HG03439 (cell line): ENCODE measurements at regions not wholly inside any gene's neighbourhood (a gene's known extent, or its start where the extent isn't known, plus 50 kb on each side); places are given as distances from the start of the nearest gene placed in this dataset.

Experiments used
- ATAC-seq: cut with Tn5 transposase; IDR thresholded peaks from one replicate; pipeline ENCODE4 v1.9.1; 2021; ENCODE audit warnings: mild to moderate bottlenecking, moderate library complexity; ENCODE audit not compliant: unreplicated experiment

DNA sequence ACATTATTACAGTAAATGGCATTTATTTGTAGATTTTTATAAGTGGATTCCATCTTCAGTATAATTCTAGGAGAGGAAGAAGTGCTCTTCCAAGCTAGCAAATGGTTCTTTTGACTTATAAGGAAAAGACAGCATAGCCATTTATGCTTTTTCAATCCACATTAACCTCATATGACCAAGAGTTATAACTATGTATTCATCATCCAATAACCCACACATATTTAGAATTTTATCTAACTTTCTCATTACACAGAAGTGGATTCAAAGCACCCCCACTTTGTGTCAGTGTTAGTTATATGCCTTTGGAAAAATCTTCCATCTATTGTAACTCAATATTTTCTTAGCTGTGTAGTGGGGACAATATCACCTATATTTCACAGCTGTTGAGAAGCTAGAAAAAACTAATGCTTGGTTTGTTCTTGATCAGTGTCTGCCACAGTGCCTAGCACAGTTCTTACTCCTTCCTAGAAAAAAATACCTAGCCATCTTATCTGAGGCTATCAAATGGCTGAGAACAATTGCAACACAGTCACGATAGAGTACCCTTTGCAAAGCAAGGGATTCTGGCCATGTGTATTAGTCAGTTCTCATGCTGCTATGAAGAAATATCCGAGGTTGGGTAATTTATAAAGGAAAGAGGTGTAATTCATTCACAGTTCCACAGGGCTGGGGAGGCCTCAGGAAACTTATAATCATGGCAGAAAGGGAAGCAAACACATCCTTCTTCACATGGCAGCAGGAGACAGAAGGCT lies 986.3 kb downstream of the TFAP2A start:
- ATAC-seq: no peak

DNA sequence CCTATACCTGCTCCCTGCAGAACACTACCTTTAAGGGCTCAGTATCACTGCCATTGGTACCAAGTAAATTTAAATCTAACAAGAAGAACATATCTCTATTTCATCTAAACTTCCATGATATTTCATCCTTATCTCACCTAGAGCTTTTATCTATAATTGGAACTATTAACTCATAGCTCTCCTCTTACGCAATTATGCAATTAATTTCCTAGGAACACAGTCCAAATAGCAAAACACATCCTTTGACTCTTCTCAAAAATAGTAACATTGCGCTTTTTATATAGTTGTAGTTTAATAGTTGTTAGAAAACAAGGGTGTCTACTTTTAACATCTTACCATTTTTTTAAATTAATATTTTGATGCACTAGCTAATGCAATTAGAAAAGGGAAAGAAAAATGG lies 986.8 kb upstream of the SLC35B3 start:
- no peak for ATAC-seq

DNA sequence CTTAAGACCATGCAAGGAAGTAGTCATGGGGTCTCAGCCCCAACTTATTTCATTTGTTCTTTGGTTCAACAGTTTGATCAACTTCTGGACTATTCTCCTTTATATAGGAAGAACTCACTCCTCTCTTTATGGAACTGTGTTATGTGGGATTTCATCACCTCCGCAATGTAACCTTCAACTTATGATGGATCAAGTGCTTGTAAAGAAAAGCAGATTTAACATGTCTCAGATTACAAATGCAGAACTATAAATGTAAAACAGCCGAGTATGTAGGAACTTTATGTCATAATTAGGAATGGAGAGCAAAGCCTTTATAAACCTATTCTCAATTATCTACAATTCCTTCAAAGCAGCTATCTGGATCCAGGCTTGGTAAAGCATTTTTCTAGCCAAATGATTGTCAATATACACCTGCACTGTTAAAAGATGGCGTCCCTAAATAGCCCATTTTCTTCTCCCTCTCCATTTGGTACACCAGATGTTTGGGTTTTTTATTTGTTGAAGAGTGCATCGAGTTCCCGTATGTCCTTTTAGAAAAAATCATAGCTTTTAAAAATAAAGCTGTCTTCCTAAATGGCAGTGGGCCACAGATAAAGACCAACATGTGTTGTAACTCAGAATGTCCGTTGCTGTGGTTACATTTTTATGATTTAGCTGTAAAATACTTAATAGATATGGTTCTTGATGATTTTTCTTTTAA lies 985.1 kb upstream of the SLC35B3 start:
- no peak for ATAC-seq

DNA sequence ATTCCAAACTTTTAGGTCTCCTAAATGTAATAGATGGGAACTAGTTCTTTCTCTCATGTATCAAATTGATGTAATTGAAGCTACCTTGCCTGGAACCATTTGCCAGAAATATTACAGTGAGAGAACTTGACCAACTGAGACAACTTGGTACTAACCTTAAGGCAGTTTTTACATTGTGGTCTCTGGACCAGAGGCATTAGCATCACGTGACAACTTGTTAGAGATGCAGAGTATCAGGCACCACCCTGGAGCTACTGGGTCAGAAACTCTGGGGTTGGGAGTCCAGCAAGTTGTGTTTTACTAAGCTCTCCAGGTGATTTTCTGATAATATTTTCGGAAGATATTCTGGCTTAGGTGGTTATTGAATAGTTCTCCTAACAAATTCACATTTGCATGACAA lies 982.1 kb upstream of the SLC35B3 start:
- no peak for ATAC-seq

DNA sequence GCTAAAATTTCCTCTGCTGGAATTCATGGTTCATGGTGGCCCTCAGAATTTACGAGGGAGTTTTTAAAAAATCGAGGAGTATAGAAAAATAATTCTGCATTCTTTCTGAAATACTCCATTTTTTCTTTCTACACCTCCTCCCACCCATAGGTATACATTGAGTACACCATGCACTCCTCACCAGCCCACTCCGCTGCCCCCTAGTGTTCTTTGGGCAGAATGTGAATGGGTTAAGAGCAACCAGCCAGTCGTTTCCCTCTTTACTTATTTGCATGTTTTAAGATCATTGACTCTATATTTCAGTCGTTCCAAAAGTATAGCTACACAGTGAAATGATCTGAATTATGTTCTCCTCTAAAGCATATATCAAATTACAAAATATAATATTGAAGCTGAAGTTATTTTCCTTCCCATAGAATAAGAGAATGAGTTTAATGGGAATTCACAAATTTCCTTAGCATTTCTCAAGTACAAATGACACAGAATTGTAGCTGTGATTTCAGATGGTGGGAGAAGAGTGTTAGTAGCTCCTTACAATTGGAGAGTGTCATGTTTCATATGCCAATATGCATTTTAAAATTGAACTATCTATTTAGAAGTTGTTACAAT lies 977.7 kb upstream of the SLC35B3 start:
- no peak for ATAC-seq

DNA sequence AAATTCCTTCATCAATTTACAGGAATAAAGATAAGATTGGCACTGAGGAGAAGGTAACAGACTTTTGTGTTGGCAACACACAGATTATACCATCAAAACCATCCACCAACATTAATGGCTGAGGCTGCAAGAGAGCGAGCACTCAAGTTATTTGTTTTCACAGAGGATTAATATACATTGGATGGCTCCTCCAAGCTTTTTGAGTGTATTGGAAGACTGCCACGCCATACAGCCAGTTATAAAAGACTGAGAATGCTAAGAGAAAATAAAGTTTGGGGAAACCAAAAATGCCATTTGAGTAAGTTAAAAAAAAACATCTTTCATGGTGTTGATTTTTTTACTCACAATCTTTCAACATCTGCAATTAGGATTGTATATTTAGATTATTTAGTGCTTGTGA lies 973.8 kb upstream of the SLC35B3 start:
- no peak for ATAC-seq

DNA sequence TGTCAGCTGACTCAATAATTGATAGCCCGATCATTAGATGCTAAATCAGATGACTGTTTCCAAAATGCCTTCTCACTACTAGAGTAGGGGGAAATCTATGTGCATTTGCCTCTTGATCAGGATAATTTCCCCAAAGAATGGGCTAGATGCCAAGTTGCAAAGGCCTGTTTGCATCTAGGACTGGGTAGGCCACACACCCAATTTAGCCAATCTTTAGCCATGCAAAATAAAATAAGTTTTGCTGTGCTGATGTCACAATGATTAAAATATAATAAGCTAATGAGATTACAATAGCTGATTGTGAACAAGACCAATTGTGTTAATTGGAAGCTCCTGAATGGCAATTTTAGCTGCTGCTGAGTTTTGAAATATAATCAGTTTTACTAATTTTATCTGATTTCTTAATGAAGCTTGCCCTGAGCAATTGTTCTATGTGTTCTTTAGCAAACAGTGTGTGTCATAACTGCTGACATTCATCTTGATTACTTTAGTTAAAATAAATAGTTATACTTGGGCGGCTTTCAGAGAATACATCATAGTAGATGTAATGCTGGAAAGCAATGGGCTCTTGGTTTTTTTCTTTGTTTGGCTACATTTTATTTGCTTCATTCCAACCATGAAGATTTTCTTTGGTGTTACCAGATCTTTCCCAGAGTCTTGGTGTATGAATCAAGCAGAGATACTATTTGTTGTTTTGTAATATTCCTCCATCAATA lies 973.2 kb upstream of the SLC35B3 start:
- no peak for ATAC-seq

DNA sequence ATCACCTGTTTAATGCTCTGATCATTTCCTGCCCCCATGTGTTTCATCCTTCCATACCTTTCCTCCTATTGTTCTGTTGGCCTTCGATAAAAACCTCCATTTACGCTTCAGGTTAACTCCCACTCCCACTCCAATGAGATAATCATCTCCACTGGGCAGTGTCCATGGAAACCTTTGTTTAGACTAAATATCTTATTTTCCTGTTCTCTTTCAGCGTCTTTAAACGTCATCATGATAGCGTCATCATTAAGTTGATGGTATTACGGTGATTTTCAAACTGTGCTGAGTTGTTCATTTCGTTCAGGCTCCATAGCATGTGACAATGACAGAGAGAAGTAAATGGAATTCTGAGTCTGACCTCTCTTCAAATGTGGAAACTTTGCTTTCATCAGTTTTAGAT lies 970.5 kb upstream of the SLC35B3 start:
- no peak for ATAC-seq

DNA sequence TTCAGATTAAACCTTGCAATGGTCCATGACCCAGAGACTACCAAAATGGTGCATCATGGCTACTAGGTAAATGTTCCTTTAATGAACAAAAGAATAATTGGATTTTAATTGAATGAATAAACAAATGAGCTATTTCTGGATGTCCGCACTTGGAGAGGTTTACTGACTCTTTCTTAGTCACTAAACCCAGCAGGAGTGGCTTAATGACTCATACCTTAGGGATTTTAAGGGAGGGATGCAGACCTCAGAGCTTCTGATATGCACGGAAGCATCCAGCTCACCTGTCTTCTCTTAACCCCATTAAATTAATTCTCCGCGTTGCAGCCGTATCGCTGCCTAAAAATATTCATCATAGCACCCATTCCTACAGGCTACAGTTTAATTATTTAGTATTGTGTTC lies 970.0 kb upstream of the SLC35B3 start:
- ATAC-seq: no peak

DNA sequence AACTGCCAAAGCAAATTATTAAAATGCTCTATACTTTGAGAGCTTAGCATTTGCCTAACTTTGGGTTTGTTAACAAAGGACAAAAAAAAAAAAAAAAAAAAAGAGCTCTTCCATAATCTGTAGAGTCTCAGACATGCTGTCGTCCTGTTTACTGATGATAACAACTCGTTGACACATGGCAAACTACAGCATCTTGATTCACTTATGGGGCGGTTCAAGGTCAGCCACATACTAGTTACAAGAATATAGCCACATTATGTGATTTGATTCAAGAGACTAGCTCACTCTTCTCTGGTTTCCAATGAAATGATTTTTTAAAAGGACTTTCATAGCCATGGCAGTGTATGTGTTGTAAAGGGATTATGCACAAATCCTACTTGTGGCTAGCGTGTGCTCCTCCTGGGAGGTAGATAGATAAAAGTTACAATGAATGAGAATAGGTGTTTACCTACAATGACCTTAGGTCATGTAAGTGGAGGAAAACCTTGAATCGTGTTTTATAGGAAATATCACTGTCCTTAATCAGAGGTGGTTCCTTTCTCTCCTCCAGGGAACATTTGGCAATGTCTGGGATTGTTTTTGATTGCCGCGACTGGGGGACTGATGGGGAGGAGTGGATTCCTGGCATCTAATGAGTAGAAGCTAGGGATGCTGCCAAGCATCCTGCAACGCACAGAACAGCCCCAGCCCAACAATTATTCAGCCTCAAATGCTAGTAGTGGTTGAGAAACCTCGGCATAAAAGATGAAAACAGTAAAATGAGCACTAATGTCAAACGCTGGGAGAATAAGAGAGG lies 969.2 kb upstream of the SLC35B3 start:
- no peak for ATAC-seq

DNA sequence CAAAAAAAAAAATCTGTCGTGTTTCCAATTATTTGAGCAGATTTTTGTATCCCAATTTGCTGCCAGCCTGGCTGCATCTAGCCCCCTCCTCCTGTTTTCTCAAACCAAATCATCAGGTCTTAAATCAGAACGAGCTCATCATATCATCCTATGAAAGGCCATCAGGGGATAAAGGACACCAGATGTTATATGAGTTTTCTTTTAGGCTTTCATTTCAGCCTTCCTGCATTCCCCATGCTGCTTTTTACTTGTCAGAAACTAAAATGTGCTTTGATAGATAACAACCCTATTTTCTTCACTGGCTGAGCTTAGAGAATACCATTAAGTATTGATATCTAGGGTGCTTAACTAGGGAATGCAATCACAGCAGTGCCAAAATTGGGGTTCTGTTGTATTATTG lies 968.4 kb upstream of the SLC35B3 start:
- ATAC-seq: no peak

DNA sequence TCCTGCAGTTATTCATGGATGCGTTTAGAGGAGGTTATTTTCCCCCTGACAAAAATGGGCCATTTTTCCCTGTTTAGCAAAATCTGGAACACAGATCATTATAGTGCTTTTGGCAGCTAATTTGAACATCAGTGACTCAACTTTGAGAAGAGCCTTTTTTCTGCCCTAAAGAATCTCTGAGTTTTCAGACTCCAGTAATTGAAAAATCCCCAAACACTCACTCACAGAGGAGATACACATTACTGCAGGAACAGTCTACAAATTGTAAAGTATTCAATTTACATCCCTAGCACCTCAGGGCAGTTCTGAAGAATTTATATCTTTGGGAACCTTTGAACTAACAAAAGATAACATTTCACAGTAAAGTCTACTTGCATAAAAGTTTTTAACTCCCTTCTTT lies 966.6 kb upstream of the SLC35B3 start:
- no peak for ATAC-seq

DNA sequence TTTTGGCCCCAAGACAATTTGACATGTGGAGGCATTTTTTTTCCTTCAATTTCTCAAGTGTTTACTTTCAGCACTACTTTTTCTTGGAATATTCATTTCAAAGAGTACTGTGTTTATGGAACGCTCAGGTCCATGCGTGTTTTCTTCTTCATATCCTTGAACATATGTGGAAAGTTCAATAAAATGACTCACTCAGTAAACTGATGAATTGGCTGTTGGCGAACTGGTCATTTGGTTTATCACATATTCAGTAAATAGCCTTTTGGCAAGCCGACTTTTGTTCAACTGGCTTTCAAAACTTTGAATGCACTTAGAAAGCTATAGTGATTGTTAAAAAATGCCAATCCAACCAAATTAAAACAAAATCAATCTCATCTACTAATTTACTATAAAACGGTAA lies 964.6 kb upstream of the SLC35B3 start:
- no peak for ATAC-seq

DNA sequence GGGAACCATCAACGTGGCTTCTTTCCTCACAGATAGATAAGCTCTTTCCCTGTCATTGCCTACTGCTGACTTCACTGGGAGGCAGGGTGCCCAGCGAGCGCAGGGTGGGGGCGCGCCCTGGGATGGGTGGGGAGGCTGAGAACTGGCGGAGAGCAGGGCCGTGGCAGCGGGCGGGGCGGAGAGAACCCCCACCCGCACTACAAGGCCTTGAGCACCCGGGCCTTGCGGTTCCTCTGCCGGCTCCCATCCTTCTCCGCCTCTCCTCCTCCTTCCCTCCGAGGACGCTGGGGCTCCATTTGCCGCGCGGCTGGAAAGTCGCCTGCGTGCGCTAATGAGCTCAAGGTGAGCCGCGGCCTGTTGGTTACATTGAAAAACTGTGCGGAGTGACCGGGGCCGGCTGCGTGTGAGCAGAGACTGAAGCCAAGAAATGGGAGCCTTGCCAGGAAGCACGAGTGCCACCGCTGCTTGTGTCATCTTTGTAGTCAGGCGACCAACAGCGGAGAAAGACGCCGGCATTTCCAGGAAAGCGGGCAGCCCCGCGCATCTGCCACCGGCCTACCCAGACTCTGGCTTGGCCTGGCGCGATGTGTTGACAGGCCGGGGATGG lies 963.5 kb upstream of the SLC35B3 start:
- no peak for ATAC-seq

DNA sequence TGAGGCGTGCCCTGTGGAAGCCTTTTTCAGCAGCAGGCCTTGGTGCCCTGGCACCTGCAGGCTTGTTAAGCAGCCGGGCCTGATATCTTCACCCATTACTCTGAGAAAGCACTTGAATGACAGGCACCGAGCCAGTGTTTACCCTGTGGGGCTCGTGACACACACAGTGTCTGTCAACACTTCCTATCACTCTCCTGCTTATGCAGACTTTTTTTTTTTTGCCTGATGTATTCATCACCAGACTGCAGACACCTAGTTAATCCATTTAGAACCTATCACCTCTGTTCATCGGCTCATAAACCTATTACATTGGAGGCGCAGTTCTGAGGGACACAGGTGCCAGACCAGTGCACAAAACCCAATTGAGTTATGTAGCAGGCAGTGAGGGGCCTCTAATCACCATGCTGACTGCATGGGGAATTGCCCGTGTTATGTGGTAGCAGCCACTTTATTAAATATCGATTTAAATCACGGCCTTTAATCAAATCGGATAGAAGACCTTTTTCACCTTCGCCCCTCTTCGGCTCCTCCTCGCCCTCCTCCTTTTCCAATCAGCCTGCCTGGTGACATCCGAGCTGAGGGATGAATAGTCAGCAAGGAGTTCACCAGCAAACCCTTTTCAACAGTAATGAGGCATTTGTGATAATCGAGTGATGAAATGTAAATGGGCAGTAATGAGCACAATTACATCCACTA lies 962.9 kb upstream of the SLC35B3 start:
- no peak for ATAC-seq

DNA sequence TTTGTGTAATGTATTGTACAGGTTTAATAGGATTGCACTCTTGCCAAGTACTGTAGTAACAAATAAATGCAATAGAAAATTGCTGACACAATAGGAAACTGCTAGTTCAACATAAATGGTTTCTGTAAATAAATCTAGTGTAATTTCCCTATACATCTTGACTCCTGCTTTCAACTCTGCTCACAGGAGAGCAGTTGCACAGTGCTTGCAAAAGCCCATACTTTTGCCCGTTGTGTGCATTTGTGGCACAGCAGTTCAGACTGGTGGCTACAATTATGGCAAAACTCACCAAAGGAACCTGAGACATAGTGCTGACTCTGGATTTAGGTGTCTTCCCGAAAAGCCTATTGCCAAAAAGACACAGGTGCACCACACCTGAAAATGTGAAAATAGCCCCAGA lies 953.3 kb upstream of the SLC35B3 start:
- ATAC-seq: no peak

DNA sequence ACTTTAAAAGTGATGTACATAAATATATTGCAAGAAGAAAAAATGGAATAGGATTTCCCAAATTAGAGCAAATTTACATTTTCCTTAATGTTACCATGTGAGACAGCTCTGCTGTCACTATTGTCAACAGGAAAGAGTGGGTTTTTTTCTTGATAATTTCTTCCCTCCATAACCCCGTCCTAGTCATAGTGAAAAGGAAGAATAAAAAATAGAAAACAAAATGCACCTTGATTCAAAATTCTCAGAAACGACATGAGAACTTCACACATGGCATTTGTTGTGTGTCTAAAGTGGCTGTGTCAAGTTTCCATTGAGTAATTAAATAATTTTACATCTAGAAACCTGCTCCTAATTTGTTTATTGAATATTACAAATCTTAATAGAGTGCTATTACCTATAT lies 945.2 kb upstream of the SLC35B3 start:
- no peak for ATAC-seq

DNA sequence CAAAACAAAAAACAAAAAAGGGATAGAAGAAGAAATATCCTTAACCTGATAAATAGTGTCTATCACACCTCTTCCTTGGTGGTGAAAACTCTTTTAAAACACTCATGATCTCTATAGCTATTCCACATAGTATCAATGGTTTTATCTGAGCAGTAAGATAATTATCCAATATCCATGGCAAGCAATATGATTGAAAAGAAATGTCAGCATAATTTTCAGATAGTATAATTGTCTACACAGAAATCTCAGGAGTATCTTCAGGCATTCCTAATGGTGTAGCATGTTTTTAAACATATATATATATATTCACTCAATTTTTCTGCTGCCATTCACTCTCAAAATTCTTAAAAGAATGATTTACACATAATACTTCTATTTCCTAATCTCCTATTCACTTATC lies 938.0 kb upstream of the SLC35B3 start:
- no peak for ATAC-seq

DNA sequence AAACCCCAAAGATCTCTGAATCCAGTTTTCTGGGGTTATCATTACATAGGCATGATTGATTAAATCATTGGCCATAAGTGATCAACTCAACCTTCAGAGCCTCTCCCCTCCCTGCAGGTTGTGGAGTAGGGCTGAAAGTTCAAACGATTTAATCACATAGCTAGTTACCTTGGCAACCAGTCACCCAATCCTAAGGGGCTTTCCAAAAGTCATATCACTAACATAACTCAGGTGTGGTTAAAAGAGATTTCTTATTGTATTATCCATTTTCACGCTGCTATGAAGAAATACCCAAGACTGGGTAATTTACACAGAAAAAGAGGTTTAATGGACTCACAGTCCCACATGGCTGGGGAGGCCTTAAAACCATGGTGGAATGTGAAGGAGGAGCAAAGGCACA lies 935.1 kb upstream of the SLC35B3 start:
- ATAC-seq: no peak

DNA sequence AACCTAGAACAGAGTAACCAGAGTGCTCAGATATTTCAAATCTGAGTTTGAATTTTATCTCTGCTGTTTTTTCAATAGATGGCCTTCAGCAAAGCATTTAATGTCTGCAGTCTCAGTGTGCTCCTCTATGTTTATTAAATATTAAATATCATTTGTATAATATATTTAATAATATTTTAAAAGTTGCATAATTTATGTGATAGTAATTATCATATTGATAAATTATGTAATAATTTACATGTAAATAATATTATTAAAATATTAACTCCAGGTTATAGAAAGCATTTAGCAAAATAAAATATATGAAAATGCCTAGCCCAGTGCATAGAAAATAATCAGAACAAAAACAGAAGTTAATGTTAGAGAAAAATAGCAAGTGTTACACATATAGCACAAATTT lies 930.0 kb upstream of the SLC35B3 start:
- no peak for ATAC-seq
